Activated CD4-positive, alpha-beta T cell treated with anti-CD3 and anti-CD28 coated beads for 48 hours (primary cell): ENCODE measurements at regions not wholly inside any gene's neighbourhood (a gene's known extent, or its start where the extent isn't known, plus 50 kb on each side); places are given as distances from the start of the nearest gene placed in this dataset.

Experiments used
- DNase-seq: peaks from one replicate; pipeline ENCODE4 v3.0.0-alpha.2; 2020

GRCh38 chr4:123896446-123897071, 500.0 kb downstream of the SPRY1 start:
- DNase-seq = no peak

GRCh38 chr4:123898946-123899666, 502.5 kb downstream of the SPRY1 start:
- no peak for DNase-seq

GRCh38 chr4:123904882-123905281, 508.3 kb downstream of the SPRY1 start:
- no peak for DNase-seq

GRCh38 chr4:123913598-123913997, 517.0 kb downstream of the SPRY1 start:
- no peak for DNase-seq

- no peak for DNase-seq
Observed at GRCh38 chr4:123916821-123917220, 520.2 kb downstream of the SPRY1 start.

- no peak for DNase-seq
Observed at GRCh38 chr4:123919576-123920098, 523.0 kb downstream of the SPRY1 start.

GRCh38 chr4:123921339-123921738, 524.7 kb downstream of the SPRY1 start:
- DNase-seq = no peak

- no peak for DNase-seq
Observed at GRCh38 chr4:123922847-123923246, 526.3 kb downstream of the SPRY1 start.

- no peak for DNase-seq
Observed at GRCh38 chr4:123924536-123924935, 527.9 kb downstream of the SPRY1 start.

- DNase-seq = no peak
Observed at GRCh38 chr4:123929565-123929964, 533.0 kb downstream of the SPRY1 start.

GRCh38 chr4:123930996-123931395, 534.4 kb downstream of the SPRY1 start:
- DNase-seq = no peak

GRCh38 chr4:123934096-123934495, 537.5 kb downstream of the SPRY1 start:
- no peak for DNase-seq

GRCh38 chr4:123936621-123937043, 540.0 kb downstream of the SPRY1 start:
- DNase-seq = no peak

- no peak for DNase-seq
Observed at GRCh38 chr4:123937581-123937980, 541.0 kb downstream of the SPRY1 start.

GRCh38 chr4:123939621-123940020, 543.0 kb downstream of the SPRY1 start:
- no peak for DNase-seq

- no peak for DNase-seq
Observed at GRCh38 chr4:123940604-123941003, 544.0 kb downstream of the SPRY1 start.

GRCh38 chr4:123941306-123941705, 544.7 kb downstream of the SPRY1 start:
- no peak for DNase-seq

- DNase-seq = no peak
Observed at GRCh38 chr4:123943976-123944375, 547.4 kb downstream of the SPRY1 start.

GRCh38 chr4:123945301-123945700, 548.7 kb downstream of the SPRY1 start:
- DNase-seq = no peak

GRCh38 chr4:123950530-123950929, 553.9 kb downstream of the SPRY1 start:
- no peak for DNase-seq

- no peak for DNase-seq
Observed at GRCh38 chr4:123952530-123953274, 556.1 kb downstream of the SPRY1 start.

GRCh38 chr4:123953566-123953965, 557.0 kb downstream of the SPRY1 start:
- DNase-seq = no peak

- DNase-seq = no peak
Observed at GRCh38 chr4:123954220-123954619, 557.6 kb downstream of the SPRY1 start.
